ENCODE measurements at regions not wholly inside any gene's neighbourhood (a gene's known extent, or its start where the extent isn't known, plus 50 kb on each side); places are given as distances from the start of the nearest gene placed in this dataset.

DNA sequence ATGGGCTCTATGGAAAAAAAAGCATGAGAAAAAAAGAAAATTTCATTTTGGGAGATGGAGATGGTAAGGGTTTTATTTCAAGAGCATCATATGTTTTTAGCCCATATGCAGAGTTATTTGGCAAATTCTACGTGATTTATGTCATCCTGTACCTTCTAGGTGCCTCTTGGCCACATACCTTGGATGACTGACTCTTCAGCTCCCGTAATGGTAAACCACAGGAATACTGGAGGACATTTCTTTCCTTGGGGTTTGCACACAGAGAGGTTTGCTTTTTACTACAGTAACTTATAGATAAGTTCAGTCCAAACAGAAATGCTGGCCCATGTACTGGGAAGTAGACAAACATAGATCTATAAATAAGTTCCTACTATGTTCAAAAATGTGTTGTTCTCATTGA, 132.2 kb downstream of the SH3BGRL2 start:
- DNase-seq = no peak

DNA sequence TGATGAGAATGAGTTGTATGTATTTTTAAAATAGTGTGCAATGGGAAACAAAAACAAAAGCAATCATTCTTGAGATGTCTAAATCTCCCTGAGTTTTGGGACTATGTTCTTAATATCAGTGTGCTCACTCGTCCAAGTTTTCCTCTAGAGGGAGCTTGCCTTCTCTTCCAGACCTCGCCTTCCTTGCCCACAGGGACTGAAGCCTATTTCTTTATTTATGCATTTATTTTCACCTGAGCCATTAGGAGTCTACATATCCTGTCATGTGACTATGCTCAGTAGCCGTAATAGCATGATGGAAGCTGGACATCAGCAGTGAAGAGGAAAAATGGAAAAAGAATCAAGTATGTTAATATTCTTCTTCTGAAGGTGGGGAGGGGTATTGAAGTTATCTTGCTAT, 131.2 kb downstream of the SH3BGRL2 start:
- no peak for DNase-seq

DNA sequence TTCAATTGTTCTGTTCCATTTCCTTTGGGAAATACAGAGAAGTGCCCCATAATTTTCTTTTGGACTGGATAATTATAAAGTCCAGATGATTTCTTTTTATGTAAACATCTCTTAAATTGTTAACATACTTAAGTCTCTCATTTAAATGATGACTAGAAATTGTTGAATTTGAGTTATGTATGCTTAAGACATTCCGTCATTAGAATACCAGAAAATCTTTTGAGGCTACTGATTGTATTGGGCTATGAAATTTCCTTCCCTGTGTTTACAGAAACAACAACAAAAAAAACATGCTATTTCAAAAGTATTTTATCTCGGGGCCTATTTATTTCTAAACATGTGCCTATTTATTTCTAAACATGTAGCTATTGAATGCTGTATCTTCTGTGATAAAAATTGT, 125.4 kb downstream of the SH3BGRL2 start:
- peak; percentile 10 for DNase-seq

DNA sequence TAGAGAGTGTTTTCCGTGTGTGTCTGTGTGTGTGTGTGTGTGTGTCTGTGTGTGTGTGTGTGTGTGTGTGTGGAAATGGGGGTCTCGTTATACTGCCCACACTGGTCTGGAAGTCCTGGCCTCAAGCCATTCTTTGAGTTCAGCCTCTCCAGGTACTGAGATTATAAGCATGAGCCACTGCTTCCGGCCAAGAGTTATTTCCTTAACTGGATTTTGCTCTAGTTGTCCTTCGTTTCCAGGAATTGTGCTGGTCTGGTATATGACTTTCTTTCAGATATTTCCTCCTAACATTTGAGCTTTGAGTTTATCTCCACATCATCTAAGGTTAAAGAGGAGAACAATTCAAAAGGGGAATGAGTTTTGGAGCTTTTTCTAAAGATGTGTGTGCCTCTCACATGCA, 124.8 kb downstream of the SH3BGRL2 start:
- no peak for DNase-seq
